Dermis blood vessel endothelial cell (primary cell): ENCODE measurements at regions not wholly inside any gene's neighbourhood (a gene's known extent, or its start where the extent isn't known, plus 50 kb on each side); places are given as distances from the start of the nearest gene placed in this dataset.

Experiments
- DNase-seq: peaks from one replicate; pipeline ENCODE4 v3.0.0; 2010

DNA sequence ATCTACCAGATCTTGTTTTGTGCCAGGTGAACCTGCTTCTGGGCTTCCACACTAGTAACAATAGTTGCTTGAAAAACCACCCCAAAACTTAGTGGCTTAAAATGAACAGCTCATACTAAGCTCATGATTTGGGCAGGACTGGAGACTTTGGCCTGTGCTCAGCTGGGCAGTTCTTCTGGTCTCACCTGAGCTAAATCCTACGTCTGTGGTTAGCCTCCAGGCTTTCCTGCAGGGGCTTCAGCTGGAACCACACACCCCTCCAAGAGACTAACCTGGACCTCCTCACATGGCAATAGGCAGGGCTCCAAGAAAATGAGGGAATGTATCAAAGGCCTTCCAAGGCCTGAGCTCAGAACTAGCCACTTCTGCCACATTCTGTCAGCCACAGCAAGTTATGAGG lies 144.1 kb downstream of the CD8B2 start:
- no peak for DNase-seq

DNA sequence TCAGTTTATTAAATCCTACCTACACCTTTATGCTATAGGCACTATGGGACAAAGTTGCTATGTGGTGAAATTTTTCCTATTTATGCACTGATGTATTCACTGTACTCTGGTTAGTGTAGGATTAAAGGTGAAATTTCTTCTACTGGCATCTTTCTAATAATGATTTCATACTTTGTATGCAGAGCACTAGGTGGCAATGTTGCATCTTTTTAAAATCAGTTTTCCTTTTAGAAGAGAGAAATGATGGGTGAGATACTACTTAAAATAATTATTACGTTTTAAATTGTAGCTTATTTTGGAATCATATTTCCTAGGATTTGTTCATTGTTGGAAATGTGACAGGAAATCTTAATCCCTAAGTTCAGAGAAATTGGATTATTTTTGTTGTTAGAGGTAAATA lies 150.9 kb downstream of the CD8B2 start:
- DNase-seq: no peak

DNA sequence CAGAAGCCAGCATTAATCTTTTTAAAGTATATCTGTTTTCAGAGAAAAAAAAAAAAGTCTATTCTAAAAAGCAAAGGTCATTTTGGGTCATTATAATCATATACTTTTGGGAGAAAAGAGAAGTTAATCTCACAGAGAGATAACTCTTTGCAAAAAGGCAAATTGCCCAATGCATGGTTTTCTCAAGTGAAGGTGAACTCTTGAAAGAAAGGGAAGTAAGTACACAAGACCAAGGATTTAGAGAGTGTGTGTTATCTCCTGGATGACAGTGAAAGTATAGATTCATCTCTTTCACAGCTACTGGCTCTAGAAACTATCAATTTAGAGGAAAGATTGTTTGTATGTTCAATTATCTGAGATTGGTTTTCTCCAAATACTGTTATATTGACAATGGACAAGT lies 151.4 kb downstream of the CD8B2 start:
- DNase-seq: no peak

DNA sequence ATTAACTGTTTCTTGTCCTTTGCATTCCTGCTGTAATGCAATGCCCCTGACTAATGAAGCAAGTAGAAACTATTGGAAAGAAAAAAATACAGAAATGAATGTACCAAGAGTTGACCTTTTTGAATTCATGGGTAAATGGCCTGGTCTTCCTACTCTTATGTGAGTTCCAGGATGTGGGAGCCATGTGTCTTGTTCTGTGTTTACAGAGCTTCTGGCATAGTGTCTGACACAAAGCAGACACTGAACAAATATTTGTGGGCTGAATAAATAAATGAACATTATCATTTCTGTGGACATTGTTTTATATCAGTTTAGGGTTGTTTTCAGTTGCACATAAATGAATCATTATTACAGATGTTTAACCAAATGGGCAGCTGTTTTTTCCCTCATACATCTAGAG lies 155.5 kb downstream of the CD8B2 start:
- no peak for DNase-seq

DNA sequence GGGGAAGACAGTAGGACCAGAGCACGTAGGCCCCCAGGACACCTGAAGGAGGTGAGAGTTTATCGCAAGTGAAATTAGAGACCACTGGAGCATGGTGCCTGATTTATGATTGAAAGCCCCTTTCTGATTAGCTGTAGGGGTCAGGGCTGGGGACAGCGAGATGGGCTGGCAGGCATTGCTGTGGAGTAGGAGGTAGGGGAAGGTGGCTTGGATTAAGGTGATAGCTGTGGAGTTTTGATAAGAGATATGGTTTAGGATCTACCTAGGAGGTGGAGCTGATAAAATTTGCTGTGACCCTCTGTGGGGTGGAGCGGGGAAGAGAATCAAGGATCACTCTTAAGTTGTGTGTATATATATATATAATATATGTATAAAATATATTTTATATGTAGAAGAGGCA lies 157.5 kb downstream of the CD8B2 start:
- no peak for DNase-seq

DNA sequence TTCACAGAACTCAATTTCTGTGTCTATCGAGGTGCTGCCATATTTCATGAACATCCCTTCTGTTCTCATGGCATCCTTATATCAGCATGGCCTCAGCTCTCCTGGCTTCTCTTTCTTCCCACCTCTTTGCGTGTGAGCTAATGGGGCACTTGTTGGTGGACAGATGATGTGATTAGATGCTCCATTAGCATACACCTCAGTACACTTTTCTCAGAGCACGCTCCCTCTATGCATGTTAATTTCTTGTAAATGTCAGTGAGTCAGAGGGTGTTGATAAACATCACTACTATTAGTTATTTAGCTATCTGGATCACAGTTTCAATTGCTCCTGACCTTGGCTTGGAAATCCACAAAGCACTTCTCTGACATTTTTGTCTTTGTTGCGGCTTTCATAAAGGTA lies 159.4 kb downstream of the CD8B2 start:
- DNase-seq: no peak

DNA sequence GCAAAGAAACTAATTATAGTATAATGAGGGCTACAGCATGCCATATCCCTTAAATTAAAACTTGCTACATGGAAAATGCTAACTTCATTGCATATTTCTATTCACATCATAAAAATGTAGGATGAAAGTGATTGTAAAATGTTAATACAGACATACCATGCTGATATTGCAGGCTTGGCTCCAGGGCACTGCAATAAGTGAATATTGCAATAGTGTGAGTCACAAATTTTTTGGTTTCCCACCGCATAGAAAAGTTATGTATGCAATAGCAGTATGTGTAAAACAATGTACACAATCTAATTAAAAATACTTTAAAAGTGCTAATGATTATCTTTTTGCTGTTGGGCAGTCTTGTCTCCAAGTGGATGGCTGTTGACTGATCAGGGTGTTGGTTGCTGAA lies 162.1 kb downstream of the CD8B2 start:
- DNase-seq: no peak

DNA sequence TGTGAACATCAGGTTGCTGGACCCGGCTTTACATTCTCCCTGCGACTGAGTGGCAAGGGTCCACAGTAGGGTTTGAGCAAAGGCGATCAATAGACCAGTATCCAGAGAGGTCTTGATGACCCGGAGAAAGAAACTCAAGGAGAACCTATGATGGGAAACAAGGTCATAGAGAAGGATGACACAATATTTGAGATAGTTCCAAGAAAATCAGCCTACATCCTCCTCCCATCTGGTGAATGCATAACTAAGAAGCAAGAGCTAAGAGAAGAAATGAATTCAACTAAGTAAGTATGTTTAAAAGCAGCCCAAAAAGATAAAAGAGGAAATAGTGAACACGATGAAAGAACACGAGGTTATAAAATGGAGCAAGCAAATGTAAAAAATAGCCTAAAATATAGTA lies 166.3 kb downstream of the CD8B2 start:
- no peak for DNase-seq

DNA sequence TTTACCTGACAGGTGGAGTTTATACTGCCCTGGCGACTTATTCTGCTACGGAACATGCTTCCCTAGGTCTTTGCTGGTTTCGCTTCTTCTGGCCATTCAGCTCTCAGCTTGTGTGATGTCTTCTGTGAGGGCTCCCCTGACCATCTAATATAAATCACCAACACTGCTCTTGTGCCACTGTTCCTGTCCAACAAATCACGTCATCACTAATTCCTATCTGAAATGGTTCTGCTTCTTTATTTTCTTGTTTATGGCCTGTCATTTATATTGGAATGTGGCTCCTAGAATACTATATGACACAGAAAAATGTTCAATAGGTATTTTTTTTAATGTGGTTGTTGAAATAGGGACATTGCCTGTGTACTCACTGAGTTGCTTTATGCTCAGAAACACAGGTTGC lies 171.5 kb downstream of the CD8B2 start:
- no peak for DNase-seq

DNA sequence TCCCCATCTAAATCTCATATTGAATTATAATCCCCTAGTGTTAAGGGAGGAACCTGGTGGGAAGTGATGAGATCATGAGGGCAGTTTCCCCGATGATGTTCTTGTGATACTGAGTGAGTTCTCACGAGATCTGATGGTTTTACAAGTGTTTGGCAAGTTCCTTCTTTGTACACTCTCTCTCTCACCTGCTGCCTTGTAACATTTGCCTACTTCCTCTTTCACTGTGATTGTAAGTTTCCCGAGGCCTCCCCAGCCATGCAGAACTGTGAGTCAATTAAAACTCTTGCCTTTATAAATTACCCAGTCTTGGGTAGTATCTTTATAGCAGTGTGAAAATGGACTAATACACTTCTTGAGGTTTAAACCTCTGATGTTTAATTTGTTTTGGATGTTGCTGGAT lies 177.5 kb downstream of the CD8B2 start:
- DNase-seq: no peak

DNA sequence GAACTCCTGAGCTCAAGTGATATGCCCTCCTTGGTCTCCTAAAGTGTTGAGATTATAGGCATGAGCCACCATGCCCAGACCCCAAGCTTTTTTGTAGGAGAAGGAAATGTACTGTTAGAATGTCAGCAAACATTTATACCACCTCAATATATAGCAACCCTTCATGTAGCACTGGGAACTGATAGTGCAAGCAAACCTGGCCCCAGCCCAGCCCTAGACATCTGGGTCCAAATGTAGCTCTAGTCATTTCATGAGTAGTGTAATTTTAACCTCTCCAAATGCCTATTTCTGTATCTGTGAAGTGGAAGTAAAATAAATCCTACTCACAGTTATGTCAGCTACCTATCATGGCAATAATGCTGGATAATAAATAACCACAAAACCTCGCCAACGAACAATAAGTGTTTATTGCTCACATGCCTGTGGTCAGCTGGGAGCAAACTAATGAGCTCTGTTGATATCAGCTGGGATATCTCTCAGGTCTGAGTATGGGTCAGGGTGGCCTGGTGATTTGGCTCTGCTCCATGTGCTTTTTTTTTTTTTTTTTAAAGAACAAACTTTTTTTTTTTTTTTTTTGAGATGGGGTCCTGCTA lies 180.4 kb downstream of the CD8B2 start:
- no peak for DNase-seq

DNA sequence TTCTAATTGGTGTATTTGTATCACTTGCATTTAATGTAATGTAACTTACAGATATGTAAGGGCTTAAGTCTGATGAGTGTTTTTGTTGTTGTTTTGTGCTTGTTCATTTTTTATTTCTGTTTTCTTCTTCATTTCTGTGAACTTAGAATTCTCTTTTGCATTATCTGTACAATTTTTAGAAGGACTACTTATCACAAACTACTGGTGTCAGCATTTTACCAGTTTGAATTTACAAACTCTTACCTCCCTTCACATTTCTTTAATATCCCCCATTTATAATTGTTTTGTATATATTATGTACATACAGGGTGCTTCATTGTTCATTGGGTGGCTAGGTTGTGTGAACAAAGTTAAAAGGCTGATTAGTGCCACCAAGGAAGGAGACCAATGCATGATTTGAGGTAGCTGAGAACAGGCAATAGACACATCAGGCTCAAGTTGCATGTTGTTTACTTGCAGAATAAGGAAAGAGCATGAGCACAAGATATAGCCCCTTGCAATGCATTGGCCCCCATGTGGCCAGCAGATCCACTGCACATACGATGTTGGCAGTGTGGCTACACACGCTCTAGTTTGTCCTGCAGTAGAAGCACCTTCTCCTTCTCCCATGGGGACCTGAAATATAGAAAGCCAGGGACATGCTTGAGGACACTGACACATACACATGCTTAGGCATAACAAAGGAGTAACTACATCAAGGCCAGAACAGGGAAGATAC lies 198.2 kb downstream of the CD8B2 start:
- no peak for DNase-seq

DNA sequence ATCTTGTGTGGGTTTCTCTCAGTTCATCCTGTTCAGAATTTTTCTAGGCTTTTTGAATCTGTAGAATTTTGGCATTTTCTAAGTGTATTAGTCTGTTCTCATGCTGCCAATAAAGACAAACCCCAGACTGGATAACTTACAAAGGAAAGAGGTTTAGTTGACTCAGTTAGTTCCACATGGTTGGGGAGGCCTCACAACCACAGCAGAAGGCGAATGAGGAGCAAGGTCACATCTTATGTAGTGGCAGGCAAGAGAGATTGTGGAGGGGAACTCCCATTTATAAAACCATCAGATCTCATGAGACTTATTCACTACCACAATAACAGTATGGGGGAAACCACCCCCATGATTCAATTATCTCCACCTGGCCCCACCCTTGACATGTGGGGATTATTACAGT lies 199.2 kb downstream of the ST6GAL2 start:
- DNase-seq: no peak

DNA sequence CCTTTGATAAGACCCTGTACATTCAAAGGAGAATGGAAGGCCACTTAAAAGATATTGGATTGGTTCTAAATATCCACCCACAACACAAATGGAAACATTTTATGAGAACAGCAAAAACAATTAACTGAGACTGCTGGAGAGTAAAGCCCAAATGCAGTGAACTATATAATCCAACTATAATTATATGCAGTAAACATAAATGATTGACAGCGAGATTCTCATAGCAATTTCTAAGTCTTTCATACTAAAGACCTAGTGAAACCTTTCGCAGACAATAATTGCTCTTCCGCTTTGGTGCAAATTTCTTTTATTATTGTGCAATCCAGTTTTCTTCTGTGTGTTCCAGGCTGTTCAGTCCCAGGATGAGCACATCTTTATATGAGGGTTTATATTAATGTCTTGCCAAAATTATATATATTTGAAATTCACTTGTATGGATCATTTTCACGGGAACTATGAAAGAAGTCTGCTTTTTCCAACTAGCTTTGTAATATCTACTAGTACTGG lies 190.9 kb downstream of the ST6GAL2 start:
- DNase-seq: no peak

DNA sequence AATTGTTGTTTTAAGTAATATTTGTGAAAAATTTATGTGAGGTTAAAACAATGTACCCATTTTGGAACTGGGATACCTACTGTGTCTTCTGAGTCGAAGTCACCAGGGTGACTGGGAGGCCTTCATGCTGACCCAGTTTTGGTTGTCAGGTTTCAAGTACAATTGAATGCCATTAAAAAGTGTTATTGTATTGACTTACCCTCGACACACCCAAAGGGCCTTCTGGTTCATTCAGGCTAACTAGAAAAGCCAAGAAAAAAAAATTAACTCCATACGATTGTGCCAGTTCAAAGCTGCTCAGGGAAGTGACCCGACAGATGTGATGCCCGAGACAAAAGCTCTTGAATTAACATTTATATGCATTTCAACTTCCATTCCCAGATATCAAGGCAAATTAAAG lies 190.0 kb downstream of the ST6GAL2 start:
- no peak for DNase-seq

DNA sequence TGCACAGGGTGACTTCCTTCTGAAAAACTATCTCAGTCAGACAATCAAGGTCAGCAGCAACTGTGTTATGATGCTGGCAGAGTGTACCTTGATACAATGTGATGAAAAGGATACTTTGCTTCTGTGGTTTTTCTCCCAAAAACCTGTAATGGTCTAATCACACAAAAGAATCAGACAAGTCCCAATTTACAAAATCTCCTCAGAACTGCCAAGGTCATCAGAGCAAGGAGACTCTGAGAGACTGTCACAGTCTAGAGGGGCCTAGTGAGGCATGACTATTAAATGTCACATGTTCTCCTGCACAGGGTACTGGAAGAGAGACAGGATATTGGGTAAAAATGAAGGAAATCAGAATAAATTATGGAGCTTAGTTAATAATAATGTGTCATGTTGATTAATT lies 185.4 kb downstream of the ST6GAL2 start:
- no peak for DNase-seq

DNA sequence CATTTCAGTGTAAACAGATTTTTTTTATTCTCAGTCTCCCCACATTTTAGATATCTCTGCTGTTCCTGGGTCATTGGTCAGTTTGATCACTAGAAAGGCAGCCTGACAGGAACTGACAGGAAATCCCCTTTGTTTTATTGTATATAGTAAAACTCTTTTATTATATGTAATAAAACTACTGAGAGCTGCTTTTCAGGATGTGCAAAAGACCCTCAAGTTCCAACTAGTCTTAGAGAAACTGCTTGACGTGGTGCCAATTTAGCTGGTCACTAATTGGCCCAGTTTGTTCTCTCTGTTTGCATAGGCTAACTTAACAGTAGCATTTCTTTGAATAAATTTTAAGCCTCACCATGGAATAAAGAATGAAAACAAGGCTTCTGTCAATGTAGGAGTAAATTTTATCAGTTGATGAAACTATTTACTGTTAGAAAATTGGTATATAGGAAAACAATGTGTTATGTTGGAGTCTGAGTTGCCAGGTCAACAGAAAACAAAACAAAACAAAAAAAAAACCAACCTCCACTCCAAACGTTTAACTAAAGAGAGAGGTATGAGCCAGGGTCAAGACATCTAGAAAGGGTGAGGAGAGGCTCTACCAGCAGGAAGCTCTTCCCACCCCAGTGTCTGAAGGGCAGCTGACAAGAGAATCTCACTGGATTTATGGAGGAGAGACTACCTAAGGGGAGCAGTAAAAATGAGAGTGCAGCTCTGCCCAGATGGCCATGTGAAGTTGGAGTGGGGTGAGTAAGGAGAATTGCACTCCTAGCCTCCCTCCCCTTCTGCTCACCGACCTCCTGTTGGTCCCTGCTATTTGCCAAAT lies 184.6 kb downstream of the ST6GAL2 start:
- DNase-seq: no peak

DNA sequence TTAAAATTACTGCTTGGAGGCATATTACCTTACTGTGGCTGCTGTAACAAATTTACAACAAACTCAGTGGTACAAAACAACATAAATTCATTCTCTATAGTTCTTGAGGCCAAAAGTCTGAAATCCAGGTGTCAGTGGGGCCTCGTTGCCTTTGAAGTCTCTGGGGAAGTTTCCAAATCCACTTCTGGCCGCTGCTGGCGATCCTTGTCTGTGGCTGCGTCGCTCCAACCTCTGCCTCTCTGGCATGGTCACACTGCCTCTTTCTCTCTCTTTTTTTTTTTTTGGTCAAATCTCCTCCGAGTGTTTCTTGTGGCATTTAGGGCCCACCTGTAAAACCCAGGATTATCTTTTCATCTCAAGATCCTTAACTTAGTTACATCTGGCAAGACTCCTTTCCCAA lies 182.8 kb downstream of the ST6GAL2 start:
- no peak for DNase-seq

DNA sequence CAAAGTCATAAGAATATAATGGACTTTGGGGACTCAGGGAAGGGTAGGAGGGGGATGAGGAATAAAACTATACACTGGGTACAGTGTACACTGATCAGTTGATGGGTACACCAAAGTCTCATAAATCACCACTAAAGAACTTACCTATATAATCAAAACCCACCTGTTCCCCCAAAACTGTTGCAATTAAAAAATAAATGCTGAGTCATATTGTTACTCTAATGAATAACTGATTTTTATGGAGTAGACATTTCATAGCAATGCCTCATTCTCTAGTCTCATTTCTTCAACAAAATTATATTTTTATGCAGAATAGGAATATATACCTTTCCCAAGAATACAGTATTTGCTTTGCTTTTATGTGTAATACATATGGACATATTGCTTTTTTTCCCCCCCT lies 181.2 kb downstream of the ST6GAL2 start:
- no peak for DNase-seq

DNA sequence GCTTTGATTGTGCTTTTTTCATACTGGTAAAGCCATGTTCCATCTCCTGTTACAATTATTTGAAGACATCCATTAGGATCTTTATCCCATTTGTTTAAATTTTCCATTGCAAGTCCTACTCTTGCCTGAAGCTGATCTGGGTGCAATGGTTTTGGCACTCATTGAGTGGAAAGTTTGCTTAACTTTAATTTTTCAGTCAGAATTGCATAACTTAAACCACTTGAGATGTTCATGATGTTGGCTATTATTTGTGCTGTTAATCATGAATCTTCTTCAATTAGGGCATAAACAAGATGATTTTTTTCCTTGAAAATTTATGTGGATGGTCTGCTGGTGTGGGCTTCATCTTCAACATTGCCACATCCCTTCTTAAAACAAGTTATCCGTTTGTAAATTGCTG lies 180.1 kb downstream of the ST6GAL2 start:
- no peak for DNase-seq

DNA sequence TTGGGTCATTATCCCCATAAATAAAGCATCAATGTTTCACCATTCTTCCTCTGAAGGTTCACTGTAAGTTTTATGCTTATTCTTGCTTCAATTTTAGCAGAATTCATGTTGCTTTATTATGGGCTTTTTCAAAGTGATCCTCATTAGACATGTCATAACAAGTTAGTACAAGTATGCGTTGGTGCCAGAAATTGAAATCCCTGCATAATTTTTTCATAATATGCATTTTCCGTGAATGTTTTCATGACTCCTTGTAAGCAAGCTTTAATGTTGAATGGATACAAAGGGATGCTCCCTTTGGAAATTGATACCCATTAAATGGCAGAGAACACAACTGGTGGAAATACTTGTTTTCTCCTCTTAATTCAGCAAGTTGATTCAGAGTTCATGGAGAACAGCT lies 179.7 kb downstream of the ST6GAL2 start:
- DNase-seq: no peak

DNA sequence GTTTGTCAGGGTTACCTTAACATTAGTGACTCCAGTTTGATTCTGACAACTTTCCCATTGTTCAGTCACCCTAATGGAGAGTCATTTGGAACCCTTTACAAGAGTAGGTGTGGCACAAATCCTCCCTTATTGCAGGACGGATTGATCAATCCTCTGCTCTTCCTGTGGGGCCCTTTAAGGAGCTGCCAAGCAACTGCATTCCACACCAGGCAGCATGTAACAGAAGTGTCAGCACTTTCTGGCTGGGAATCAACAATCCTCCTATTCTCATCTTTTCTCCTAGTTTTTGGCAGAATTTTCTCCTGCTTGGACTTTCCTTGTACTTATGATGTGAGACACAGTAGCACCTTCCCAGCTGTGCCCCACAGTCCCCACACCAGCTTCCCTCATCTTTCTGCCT lies 177.8 kb downstream of the ST6GAL2 start:
- DNase-seq: no peak

DNA sequence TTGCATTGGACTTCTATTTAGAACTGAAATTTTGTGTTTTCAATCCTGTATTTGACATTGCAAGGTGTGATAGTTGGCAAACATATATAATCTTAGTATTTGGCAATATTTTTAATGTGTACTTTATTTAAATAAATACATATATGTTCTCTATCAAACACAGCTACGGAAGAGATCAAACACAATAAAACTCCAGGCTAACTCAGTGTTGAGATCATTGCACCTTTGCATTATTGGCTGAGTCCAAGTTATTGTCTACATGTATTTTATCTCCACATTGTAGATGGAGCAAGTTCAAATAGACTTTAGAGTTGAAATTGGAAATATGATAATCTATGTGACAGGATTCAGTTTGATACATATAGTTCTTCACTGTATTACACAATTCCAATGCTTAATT lies 176.7 kb downstream of the ST6GAL2 start:
- no peak for DNase-seq

DNA sequence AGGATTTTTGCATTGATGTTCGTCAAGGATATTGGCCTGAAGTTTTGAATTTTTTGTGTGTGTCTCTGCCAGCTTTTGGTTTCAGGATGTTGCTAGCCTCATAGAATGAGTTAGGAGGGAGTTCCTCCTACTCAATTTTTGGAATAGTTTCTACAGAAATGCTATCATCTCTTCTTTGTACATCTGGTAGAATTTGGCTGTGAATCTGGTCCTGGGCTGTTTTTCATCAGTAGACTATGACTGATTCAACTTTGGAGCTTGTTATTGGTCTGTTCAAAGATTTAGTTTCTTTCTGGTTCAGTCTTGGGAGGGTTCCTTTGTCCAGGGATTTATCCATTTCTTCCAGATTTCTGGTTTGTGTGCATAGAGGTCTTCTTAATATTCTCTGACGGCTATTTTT lies 166.7 kb downstream of the ST6GAL2 start:
- DNase-seq: no peak
